Superior temporal gyrus (tissue), 1 donor: ENCODE measurements at regions not wholly inside any gene's neighbourhood (a gene's known extent, or its start where the extent isn't known, plus 50 kb on each side); places are given as distances from the start of the nearest gene placed in this dataset.
"Not testable (repeated sequence)": the region's sequence is repeated elsewhere in the genome, so short reads cannot be mapped to it uniquely, and the experiment has no call there.

Experiments
- DNase-seq: peaks from one replicate; pipeline ENCODE4 v3.0.0-alpha.2; 2016; ENCODE audit errors: extremely low spot score

DNA sequence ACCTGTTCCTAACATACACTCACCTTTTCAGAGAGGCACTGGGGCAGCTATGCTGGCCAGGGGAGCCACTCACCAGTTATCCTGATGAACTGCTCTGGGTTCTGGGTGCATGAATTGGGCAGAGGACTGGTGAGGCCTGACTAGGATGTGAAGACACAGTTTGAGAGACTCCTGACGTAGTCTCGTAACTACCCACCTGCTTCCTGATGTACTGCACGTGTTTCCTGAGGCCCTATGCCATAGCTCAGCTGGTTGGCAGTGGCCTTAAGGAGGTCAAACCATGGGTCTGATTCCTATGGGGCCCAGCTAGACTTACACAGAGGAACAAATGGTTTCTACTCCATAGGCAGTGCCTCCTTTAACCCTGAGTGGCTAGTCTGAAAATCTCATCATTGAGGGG, 351.7 kb upstream of the FRG2C start:
- DNase-seq = not testable (repeated sequence)

GRCh38 chr3:75319776-75320175, 344.4 kb upstream of the FRG2C start:
- not testable (repeated sequence) for DNase-seq

GRCh38 chr3:75320369-75320768, 343.8 kb upstream of the FRG2C start:
- DNase-seq = no peak

GRCh38 chr3:75321060-75321459, 343.1 kb upstream of the FRG2C start:
- no peak for DNase-seq

DNA sequence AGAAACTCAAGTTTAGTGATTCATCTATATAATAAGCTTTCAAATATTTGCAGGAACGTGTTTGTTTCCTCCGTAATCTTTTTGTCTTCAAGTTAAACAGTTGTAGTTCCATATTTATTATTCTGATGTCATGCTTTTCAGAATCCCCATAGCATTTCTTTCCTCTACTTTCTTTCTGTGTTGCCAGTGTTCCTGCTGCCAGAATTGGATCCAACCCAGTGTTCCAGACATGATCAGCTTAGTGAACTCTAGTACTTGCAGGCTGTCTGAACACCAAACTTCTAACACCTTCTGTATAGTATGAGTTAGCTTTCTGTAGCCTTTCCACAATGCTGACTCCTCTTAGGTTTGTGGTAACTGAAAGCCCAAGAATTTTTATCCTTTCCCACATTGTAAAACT, 340.2 kb upstream of the FRG2C start:
- DNase-seq = not testable (repeated sequence)

DNA sequence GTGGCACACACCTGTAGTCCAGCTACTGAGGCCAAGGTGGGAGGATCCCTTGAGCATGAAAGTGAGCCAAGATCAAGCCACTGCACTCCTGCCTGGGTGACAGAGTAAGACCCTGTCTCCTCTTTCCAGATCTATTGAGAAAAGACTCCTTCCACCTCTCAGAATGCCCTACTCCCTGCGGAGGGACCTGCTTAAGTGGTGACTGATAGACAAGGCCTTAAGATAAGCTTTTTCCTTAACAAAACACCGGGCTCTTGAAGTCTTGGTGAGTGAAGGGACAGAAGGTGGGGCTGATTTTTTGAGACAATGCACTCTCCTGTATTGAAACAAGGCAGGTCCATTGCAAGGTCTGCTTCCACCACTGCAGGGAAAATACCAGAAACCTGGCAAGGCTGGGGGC, 338.4 kb upstream of the FRG2C start:
- no peak for DNase-seq

DNA sequence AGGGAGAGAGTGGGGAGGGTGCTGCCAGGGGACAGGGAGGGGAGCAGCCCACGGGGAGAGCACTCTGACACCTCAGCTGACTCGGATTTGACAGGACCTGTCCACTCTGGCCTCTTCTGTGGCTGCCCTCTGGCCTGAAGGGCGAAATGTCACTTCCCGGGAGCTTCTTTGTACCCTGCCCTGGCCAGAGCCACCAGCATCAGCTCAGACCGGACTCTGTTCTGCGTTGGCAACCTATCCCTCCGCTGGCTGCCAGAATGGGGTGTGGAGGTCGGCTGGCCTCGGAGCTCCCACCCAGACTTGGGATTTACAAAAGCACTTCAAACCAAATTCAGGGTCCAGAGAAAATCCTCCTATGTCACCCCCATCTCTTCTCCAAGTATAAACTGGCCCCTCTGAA, 336.7 kb upstream of the FRG2C start:
- DNase-seq = no peak

GRCh38 chr3:75329476-75330097, 334.5 kb upstream of the FRG2C start:
- no peak for DNase-seq

DNA sequence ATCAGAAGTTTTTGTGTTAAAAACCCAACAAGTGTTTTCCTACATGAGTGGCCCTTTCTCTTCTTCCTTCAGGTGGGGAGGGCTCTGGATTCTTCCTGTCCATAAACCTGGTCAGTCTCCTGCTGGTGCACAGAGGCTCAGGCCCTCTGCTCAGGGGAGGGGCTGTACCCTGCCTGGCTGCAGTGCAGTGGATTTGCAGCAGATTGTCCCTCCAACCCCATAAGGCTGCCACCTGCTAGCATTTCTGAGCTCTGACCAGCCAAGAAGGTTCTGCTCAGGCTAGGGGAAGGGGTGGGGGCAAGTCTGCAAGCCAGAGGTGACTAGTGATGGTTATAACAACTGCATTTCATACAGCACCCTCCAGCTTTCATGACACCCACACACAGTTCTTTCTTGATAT, 333.7 kb upstream of the FRG2C start:
- DNase-seq = not testable (repeated sequence)

DNA sequence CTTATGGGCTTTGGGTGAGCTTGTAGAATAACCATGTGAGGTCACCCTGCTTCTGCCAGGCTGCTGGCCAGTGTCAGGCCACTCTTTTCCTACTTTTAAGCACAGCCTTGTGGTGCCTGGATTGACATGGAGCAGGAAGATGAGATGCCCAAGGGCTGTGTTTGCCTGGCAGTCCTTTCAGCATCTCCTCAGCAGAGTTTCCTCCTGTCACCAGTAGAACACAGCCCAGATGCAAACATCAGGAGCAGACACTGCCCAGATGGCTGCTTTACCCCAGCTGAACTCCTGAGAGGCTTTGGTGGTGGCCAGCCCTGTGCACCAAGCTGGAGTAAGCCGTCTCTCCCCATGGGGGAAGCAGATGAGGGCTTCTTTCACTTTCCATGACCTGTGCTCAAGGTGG, 332.0 kb upstream of the FRG2C start:
- not testable (repeated sequence) for DNase-seq

GRCh38 chr3:75332794-75333193, 331.3 kb upstream of the FRG2C start:
- DNase-seq = no peak

- no peak for DNase-seq
Observed at GRCh38 chr3:75334299-75334698, 329.8 kb upstream of the FRG2C start.

DNA sequence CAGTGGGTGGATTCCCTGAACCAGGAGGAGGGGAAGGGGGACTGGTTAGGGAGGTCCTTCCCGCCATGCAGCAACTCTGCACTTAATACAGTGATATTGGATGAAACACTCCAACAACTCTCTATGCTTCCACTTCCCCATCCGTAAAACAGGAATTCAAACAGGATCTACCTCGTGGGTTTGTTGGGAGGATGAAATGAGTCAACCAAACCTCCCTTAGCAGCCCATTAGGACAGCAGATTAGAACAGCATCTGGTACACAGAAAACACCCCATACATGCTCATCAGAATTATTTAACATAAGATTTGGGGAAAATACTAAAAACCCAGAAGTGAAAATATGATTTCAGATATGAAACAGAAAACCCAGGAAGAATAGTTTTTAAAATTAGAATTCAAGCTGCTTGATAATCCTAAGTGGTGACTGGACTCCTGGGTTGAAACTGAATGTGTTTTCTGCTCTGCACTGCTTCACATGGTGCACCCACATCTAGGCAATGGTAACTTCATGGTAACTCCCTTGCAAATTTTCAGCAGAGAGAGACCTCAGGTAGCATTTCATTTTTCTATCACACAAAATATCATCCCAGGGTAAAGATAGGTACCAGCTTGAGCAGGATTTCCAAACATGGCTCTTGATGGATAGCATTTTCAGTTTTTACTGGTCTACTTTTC, 326.8 kb upstream of the FRG2C start:
- DNase-seq = no peak

DNA sequence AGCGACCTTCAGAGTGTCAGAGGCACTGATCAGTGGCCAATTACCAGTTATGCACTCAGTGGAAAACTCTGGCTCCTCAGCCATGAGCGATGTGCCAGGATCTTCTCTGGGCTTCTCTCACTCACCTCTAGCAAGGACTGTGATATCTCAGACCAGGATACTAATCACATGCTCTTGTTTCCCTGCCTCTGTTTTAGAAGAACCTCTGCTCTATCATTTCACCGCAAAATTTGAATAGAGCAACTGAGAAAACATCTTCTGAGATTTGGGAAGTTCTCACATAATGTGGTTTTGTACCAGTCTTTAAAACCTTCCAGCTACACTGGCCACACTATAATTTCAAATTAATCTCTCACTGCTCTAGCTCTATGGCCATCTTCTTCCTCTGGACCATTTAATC, 325.8 kb upstream of the FRG2C start:
- DNase-seq = no peak

GRCh38 chr3:75341324-75342067, 322.6 kb upstream of the FRG2C start:
- DNase-seq = no peak

DNA sequence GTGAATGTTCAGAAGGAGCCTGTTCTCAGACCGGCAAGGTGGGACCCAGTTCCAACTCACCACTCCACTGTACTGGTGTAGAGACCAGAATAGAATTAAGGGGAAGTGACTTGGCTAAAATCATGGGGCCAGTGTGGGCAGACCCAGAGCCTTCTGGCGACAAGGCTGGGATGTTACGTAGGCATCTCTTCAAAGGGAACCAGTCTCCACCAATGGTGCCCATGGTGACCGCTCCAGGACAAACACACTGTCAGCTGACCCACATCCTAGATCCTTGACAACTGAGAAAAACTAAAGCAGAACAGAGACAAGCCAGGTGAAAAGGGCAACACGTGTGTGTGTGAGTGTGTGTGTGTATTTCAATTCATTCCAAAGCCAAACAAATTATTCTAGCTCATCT, 321.7 kb upstream of the FRG2C start:
- no peak for DNase-seq

- not testable (repeated sequence) for DNase-seq
Observed at GRCh38 chr3:75350536-75350935, 313.6 kb upstream of the FRG2C start.

GRCh38 chr3:75362086-75362784, 301.9 kb upstream of the FRG2C start:
- DNase-seq = not testable (repeated sequence)

DNA sequence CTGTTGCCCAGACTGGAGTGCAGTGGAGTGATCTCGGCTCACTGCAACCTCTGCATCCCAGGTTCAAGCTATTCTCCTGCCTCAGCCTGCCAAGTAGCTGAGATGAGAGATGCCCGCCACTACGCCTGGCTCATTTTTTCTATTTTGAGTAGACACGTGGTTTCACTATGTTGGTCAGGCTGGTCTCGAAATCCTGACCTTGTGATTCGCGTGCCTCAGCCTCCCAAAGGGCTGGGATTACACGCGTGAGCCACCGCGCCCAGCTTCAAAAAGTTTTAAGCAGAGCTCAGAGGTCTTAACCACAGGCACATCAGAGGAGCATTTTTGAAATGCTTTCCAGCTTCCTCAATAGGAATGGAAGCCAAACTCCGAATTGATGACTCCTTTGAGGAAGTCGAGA, 291.2 kb upstream of the FRG2C start:
- DNase-seq = not testable (repeated sequence)

GRCh38 chr3:75379840-75380239, 284.3 kb upstream of the FRG2C start:
- DNase-seq = not testable (repeated sequence)

GRCh38 chr3:75380276-75380771, 283.8 kb upstream of the FRG2C start:
- DNase-seq = no peak

GRCh38 chr3:75384016-75384415, 280.1 kb upstream of the FRG2C start:
- DNase-seq = not testable (repeated sequence)
